GM18502 (cell line): ENCODE measurements at regions not wholly inside any gene's neighbourhood (a gene's known extent, or its start where the extent isn't known, plus 50 kb on each side); places are given as distances from the start of the nearest gene placed in this dataset.

Source experiments
- ATAC-seq: cut with Tn5 transposase; IDR thresholded peaks from one replicate; pipeline ENCODE4 v1.9.1; 2021; ENCODE audit warnings: mild to moderate bottlenecking; ENCODE audit not compliant: unreplicated experiment, poor library complexity

GRCh38 chr5:154107010-154107409 is 68.2 kb downstream of the MFAP3 start:
- ATAC-seq, result no peak

GRCh38 chr5:154107756-154108155 is 69.0 kb downstream of the MFAP3 start:
- no peak for ATAC-seq

GRCh38 chr5:154109416-154110106 is 70.8 kb downstream of the MFAP3 start:
- no peak for ATAC-seq

GRCh38 chr5:154110107-154110453 is 71.3 kb downstream of the MFAP3 start:
- no peak for ATAC-seq

GRCh38 chr5:154110716-154111115 is 71.9 kb downstream of the MFAP3 start:
- no peak for ATAC-seq

GRCh38 chr5:154111214-154111613 is 72.4 kb downstream of the MFAP3 start:
- no peak for ATAC-seq

GRCh38 chr5:154112255-154112654 is 73.5 kb downstream of the MFAP3 start:
- ATAC-seq, result peak; percentile 67

- no peak for ATAC-seq
Observed at GRCh38 chr5:154115291-154115690, 75.2 kb upstream of the GALNT10 start.

- no peak for ATAC-seq
Observed at GRCh38 chr5:154117050-154117449, 73.5 kb upstream of the GALNT10 start.

- ATAC-seq, result no peak
Observed at GRCh38 chr5:154117930-154118329, 72.6 kb upstream of the GALNT10 start.

- ATAC-seq, result no peak
Observed at GRCh38 chr5:154118385-154118784, 72.1 kb upstream of the GALNT10 start.

GRCh38 chr5:154118893-154119336 is 71.6 kb upstream of the GALNT10 start:
- no peak for ATAC-seq

- no peak for ATAC-seq
Observed at GRCh38 chr5:154129013-154129412, 61.5 kb upstream of the GALNT10 start.

GRCh38 chr5:154129921-154130320 is 60.6 kb upstream of the GALNT10 start:
- ATAC-seq, result no peak

GRCh38 chr5:154131817-154132216 is 58.7 kb upstream of the GALNT10 start:
- ATAC-seq, result no peak

- no peak for ATAC-seq
Observed at GRCh38 chr5:154132718-154133307, 57.7 kb upstream of the GALNT10 start.

GRCh38 chr5:154133591-154133990 is 56.9 kb upstream of the GALNT10 start:
- ATAC-seq, result no peak

- ATAC-seq, result no peak
Observed at GRCh38 chr5:154134499-154134898, 56.0 kb upstream of the GALNT10 start.

GRCh38 chr5:154135125-154135817 is 55.3 kb upstream of the GALNT10 start:
- ATAC-seq, result no peak

GRCh38 chr5:154136141-154136540 is 54.4 kb upstream of the GALNT10 start:
- no peak for ATAC-seq

GRCh38 chr5:154138701-154139100 is 51.8 kb upstream of the GALNT10 start:
- ATAC-seq, result no peak

- no peak for ATAC-seq
Observed at GRCh38 chr5:154140381-154140780, 50.2 kb upstream of the GALNT10 start.
